C4-2B (cell line): ENCODE measurements at regions not wholly inside any gene's neighbourhood (a gene's known extent, or its start where the extent isn't known, plus 50 kb on each side); places are given as distances from the start of the nearest gene placed in this dataset.

Experiments used
- H3K27ac ChIP-seq: fragments of 450-650 bp; 2 replicates; pipeline ENCODE4 v1.5.1; 2017
- CTCF ChIP-seq: fragments of 450-650 bp; conservative IDR thresholded peaks from 2 replicates; pipeline ENCODE4 v1.5.1; 2017; ENCODE audit warnings: mild to moderate bottlenecking
- ZFX ChIP-seq: fragments of 450-650 bp; IDR thresholded peaks from 2 replicates; pipeline ENCODE4 v1.6.1; 2017

GRCh38 chr7:17090751-17091150 lies 207.7 kb upstream of the AHR start:
- no peak for TF ChIP-seq ZFX
- TF ChIP-seq CTCF = no peak
- no peak overlapping the region for H3K27ac ChIP-seq

GRCh38 chr7:17093461-17093860 lies 205.0 kb upstream of the AHR start:
- no peak overlapping the region for H3K27ac ChIP-seq
- TF ChIP-seq CTCF = no peak
- TF ChIP-seq ZFX = no peak

GRCh38 chr7:17094963-17095574 lies 203.4 kb upstream of the AHR start:
- TF ChIP-seq ZFX (no peak), CTCF (no peak)
- no peak overlapping the region for H3K27ac ChIP-seq

DNA sequence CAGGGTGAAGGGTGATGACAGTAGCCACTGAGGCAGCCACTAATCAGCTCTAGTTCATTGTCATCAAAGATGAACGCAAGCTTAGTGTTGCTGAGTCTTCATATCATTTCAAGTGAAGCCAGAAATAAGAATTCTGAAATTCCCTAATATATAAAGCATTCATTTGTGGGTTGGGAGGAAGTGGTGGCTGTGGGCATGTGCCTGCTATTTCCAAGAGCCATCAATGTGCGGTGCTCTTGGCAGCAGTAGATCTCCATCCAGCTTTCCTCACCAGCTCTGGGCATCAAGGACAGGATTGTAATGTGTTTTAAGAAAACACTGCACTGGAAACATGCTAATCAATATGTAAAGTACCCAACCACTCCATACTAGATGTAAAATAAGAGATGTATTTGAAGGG lies 202.5 kb upstream of the AHR start:
- H3K27ac ChIP-seq = no peak overlapping the region

DNA sequence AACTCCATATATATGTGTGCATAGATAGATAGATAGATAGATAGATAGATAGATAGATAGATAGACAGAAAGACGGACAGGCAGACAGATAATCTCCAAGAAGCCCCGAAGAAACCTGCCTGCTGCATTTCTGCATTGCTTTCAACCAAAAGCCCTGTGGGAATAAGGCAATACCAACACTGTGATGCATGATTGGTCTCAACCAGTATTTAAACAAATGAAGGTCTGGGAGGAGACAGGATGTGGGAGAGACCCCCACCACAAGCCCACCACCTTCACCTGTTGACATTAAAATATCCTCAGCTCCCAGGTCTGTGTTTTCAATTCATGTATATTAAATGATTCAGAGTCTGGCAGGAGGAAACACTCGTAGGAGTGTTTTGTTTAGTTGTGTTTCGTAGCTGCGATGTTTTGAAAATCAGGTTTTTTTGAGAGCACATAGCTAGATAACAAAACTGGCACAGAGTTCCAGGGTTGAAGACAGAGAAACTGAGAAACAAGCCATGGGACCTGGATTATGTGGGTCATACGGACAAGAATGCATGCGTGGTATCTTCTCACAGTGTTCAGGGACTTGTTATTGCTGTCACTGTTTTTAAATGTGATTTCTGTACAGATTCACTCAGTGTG lies 200.7 kb upstream of the AHR start:
- TF ChIP-seq CTCF = no peak
- TF ChIP-seq ZFX = no peak
- no peak overlapping the region for H3K27ac ChIP-seq

More for the DNA sequence above, 202.5 kb upstream of the AHR start:
- no peak for TF ChIP-seq ZFX
- TF ChIP-seq CTCF = no peak

DNA sequence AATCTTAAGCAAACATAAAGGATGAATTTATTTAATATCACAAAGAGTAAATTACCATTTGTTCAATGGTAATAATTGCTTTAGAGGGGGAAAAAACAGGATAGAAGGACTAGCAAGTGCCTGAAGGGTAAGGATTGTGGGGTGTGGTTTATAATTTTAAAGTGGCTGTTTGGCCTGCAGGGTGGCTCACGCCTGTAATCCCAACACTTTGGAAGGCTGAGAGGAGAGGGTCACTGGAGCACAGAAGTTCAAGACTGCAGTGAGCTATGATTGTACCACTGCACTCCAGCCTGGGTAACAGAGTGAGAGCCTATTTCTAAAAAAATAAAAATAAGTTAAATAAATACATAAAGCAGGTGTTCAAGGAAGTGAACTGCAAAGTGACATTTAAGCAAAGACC lies 199.9 kb upstream of the AHR start:
- no peak overlapping the region for H3K27ac ChIP-seq
- TF ChIP-seq ZFX (no peak), CTCF (no peak)

DNA sequence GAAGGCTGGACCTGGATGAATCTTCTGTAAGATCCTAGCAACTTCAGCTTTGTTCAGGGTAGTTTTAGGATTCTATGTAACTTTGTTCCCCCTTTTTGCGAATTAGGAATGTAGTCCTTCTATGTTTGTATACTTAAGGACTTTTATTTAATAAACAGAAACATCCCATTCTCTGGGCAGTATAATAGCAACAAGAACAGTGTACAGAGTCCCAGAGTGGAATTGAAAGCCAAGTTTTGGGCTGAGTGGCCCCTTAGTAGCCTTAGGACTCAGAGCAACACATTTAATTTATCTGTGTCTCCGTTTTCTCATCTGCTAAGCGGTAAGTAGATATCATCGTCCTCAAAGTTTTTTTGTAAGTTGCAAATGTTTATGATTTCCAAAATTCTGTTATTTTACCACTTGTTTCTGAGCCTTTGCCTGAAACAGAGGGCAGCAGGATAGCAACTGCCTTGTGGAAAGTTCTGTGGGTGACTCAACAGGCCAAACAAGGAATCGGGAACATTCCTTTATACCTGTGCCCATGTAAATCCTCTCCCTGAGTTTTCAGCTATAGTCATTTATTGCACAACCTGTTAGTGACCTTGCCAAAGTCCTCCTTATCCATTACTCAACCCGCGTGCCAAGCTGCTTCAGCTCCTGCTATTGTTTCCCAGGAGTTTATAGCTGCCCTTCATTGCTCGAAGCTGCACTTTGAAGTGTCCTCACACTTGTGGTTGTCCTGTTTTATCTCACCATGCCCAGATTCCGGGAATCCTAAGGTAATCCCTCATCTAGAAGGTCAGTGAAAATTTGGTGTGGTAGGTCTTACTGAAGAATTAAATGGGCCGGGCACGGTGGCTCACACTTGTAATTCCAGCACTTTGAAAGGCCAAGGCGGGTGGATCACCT lies 199.1 kb upstream of the AHR start:
- peak overlapping the region; percentile 21; the same call in 1 of the 2 replicates for H3K27ac ChIP-seq

GRCh38 chr7:17099974-17100509 lies 198.4 kb upstream of the AHR start:
- peak overlapping the region; percentile 21; the same call in 1 of the 2 replicates for H3K27ac ChIP-seq

More for the DNA sequence above, 199.1 kb upstream of the AHR start:
- TF ChIP-seq CTCF (no peak), ZFX (no peak)
